GM12878 (cell line): ENCODE measurements at regions not wholly inside any gene's neighbourhood (a gene's known extent, or its start where the extent isn't known, plus 50 kb on each side); places are given as distances from the start of the nearest gene placed in this dataset.

Source experiments
- ATAC-seq: fragments of 200-7000 bp; cut with Tn5 transposase; 3 replicates; pipeline ENCODE4 v1.9.1; 2020; ENCODE audit warnings: mild to moderate bottlenecking, moderate library complexity
- BruUV-seq: library from RNA; stranded (reverse); fragments of 400-500 nt; replicated peaks from 2 replicates; lab custom pipeline; 2021; lab: Mats Ljungman, UMichigan
- CTCF ChIA-PET: fragments of 300-600 bp; sonication (Branson Sonifier 250); formaldehyde crosslinking; extraction: SDS; loops from one replicate; lab custom pipeline; 2021; ENCODE audit warnings: inconsistent platforms; lab: Yijun Ruan, JAX
- POLR2A ChIA-PET: fragments of 350-600 bp; formaldehyde crosslinking; extraction: SDS; loops from one replicate; lab custom pipeline; 2021; ENCODE audit warnings: inconsistent platforms; lab: Charles Lee
- RAD21 ChIA-PET: fragments of 300-600 bp; sonication (Branson Sonifier 250); formaldehyde crosslinking; loops from one replicate; lab custom pipeline; 2023; ENCODE audit warnings: antibody characterized with exemption; ENCODE audit not compliant: unreplicated experiment; lab: Charles Lee
- SMC1A ChIA-PET: fragments of 300-600 bp; sonication (Branson Sonifier 250); formaldehyde crosslinking; loops from one replicate; lab custom pipeline; 2023; ENCODE audit not compliant: unreplicated experiment, uncharacterized antibody; lab: Charles Lee
- DNase-seq: peaks from one replicate; pipeline ENCODE4 v3.0.0-alpha.2; 2011; ENCODE audit warnings: low read depth, low spot score
- FAIRE-seq: peaks from 3 replicates; lab custom pipeline; 2011; peaks lifted over from hg19 to GRCh38; lab: Jason Lieb, UNC
- H2AFZ ChIP-seq: 2 replicates; pipeline ENCODE4 v1.6.0; 2011; ENCODE audit warnings: low read depth, low read length, control low read depth; ENCODE audit not compliant: control insufficient read depth
- H3K27ac ChIP-seq: 2 replicates; pipeline ENCODE4 v1.5.1; 2011; ENCODE audit warnings: control low read depth; ENCODE audit not compliant: control insufficient read depth, insufficient read depth
- H3K27me3 ChIP-seq, 2 experiments: replicated peaks in 1 of 2; 2 replicates each; pipeline versions ENCODE4 v1.6.0 to v1.6.1; 2011; ENCODE audit warnings: low read length in 1 of 2; ENCODE audit not compliant: control insufficient read depth in 2 of 2, insufficient read depth in 2 of 2
- H3K36me3 ChIP-seq, 2 experiments: 2 replicates each; pipeline ENCODE4 v1.5.1; 2011; ENCODE audit warnings: low read length in 1 of 2; ENCODE audit not compliant: control insufficient read depth in 2 of 2, insufficient read depth in 2 of 2
- H3K4me1 ChIP-seq: 2 replicates; pipeline ENCODE4 v1.6.1; 2011; ENCODE audit warnings: mild to moderate bottlenecking, low read length, moderate library complexity, mixed read lengths; ENCODE audit not compliant: control insufficient read depth, insufficient read depth
- H3K4me2 ChIP-seq: 2 replicates; pipeline ENCODE4 v1.6.0; 2011; ENCODE audit warnings: control low read depth; ENCODE audit not compliant: control insufficient read depth, insufficient read depth
- H3K4me3 ChIP-seq: fragments of 200-600 bp; sonication (generic); 2 replicates; pipeline ENCODE4 v1.5.1; 2016
- H3K79me2 ChIP-seq: 2 replicates; pipeline ENCODE4 v1.6.0; 2011; ENCODE audit warnings: low read length; ENCODE audit not compliant: control insufficient read depth, insufficient read depth
- H3K9ac ChIP-seq: 2 replicates; pipeline ENCODE4 v1.8.0; 2011; ENCODE audit warnings: low read length, control low read depth, mixed read lengths; ENCODE audit not compliant: control insufficient read depth, insufficient read depth
- H3K9me3 ChIP-seq: replicated peaks from 3 replicates; pipeline ENCODE4 v1.5.1; 2011; ENCODE audit warnings: mild to moderate bottlenecking, low read length; ENCODE audit not compliant: control insufficient read depth, insufficient read depth
- H4K20me1 ChIP-seq: 2 replicates; pipeline ENCODE4 v1.6.0; 2011; ENCODE audit not compliant: control insufficient read depth, insufficient read depth
- ATF7 ChIP-seq: fragments of 450-650 bp; IDR thresholded peaks from 2 replicates; pipeline ENCODE4 v1.6.1; 2016; ENCODE audit warnings: low read depth, mild to moderate bottlenecking
- BCL11A ChIP-seq: IDR thresholded peaks from 2 replicates; pipeline ENCODE4 v1.6.1; 2011; ENCODE audit warnings: low read depth, low read length
- MTA3 ChIP-seq: IDR thresholded peaks from 2 replicates; pipeline ENCODE4 v1.6.1; 2012; ENCODE audit warnings: low read length, inconsistent platforms, borderline replicate concordance
- MYC ChIP-seq: IDR thresholded peaks from 2 replicates; pipeline ENCODE4 v1.6.1; 2011; ENCODE audit warnings: mild to moderate bottlenecking, low read length, moderate library complexity, inconsistent platforms; ENCODE audit not compliant: insufficient read depth, insufficient replicate concordance, insufficient read length, severe bottlenecking
- NFYA ChIP-seq: IDR thresholded peaks from 2 replicates; pipeline ENCODE4 v1.6.1; 2011; ENCODE audit warnings: low read depth, mild to moderate bottlenecking, low read length, improper control_type of control experiment, borderline replicate concordance
- RAD51 ChIP-seq: fragments of 450-650 bp; IDR thresholded peaks from 2 replicates; pipeline ENCODE4 v1.6.1; 2016; ENCODE audit warnings: moderate library complexity, mild to moderate bottlenecking, inconsistent platforms
- SMC3 ChIP-seq: IDR thresholded peaks from 2 replicates; pipeline ENCODE4 v1.6.1; 2011; ENCODE audit warnings: low read length, improper control_type of control experiment, borderline replicate concordance
- SUZ12 ChIP-seq: fragments of 200-600 bp; sonication (generic); IDR thresholded peaks from one replicate; pipeline ENCODE4 v1.6.1; 2018; ENCODE audit warnings: antibody characterized with exemption, mild to moderate bottlenecking; ENCODE audit not compliant: unreplicated experiment
- TCF3 ChIP-seq: IDR thresholded peaks from 2 replicates; pipeline ENCODE4 v1.6.1; 2012; ENCODE audit warnings: low read depth, mild to moderate bottlenecking, low read length, borderline replicate concordance; ENCODE audit not compliant: insufficient read depth
- WRNIP1 ChIP-seq: IDR thresholded peaks from 2 replicates; pipeline ENCODE4 v1.6.1; 2011; ENCODE audit warnings: low read depth, low read length, improper control_type of control experiment, borderline replicate concordance
- WGBS: methylation state at CpG from one replicate; pipeline ENCODE4 v1.1.6; 2016; ENCODE audit warnings: low lambda C conversion rate; ENCODE audit not compliant: insufficient replicate concordance, insufficient coverage; ENCODE audit errors: missing lambda C conversion rate; 5-methylcytosine and 5-hydroxymethylcytosine counted together
- in situ Hi-C: fragments of 300-500 bp; cut with MboI; formaldehyde crosslinking; loops from 9 replicates; pipeline ENCODE4 v1.14.3; 2018; ENCODE audit warnings: mixed read lengths
- intact Hi-C: fragments of 100-400 bp; cut with micrococcal nuclease; formaldehyde crosslinking; loops from one replicate; pipeline ENCODE4 v1.14.2; 2022; ENCODE audit not compliant: unreplicated experiment
- TF ChIP-seq, protein P1 (sequence below): fragments of 450-650 bp; IDR thresholded peaks from 2 replicates; pipeline ENCODE4 v1.6.1; 2017; ENCODE audit warnings: mild to moderate bottlenecking, moderate library complexity

GRCh38 chr5:2514484-2514883 is 237.0 kb downstream of the IRX2 start (continued):
- TF ChIP-seq, protein P1, sequence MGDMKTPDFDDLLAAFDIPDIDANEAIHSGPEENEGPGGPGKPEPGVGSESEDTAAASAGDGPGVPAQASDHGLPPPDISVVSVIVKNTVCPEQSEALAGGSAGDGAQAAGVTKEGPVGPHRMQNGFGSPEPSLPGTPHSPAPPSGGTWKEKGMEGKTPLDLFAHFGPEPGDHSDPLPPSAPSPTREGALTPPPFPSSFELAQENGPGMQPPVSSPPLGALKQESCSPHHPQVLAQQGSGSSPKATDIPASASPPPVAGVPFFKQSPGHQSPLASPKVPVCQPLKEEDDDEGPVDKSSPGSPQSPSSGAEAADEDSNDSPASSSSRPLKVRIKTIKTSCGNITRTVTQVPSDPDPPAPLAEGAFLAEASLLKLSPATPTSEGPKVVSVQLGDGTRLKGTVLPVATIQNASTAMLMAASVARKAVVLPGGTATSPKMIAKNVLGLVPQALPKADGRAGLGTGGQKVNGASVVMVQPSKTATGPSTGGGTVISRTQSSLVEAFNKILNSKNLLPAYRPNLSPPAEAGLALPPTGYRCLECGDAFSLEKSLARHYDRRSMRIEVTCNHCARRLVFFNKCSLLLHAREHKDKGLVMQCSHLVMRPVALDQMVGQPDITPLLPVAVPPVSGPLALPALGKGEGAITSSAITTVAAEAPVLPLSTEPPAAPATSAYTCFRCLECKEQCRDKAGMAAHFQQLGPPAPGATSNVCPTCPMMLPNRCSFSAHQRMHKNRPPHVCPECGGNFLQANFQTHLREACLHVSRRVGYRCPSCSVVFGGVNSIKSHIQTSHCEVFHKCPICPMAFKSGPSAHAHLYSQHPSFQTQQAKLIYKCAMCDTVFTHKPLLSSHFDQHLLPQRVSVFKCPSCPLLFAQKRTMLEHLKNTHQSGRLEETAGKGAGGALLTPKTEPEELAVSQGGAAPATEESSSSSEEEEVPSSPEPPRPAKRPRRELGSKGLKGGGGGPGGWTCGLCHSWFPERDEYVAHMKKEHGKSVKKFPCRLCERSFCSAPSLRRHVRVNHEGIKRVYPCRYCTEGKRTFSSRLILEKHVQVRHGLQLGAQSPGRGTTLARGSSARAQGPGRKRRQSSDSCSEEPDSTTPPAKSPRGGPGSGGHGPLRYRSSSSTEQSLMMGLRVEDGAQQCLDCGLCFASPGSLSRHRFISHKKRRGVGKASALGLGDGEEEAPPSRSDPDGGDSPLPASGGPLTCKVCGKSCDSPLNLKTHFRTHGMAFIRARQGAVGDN = no peak
- TF ChIP-seq MYC (no peak), ATF7 (no peak), SUZ12 (no peak), MTA3 (no peak), TCF3 (no peak)

DNA sequence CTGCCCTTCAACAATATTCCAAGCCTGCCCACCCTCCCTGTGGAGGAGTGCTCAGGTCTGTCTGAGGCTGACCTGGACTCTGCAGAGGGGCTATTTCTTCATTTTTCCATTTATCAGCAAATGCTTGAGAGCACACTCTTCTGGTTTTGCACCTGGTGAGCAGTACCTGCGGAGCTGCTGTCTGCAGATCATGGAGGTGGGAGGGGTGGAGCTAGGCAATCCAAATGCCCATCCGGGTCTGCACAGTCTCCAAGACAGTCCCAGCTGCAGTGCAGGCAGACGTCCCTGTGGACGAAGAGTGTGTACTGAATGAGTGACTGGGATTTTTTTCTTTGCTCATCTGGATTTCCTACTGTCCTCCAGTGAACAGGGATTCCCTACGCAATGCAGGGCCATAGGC is 239.8 kb downstream of the IRX2 start:
- Histone ChIP-seq H3K9me3 (no peaks in the 10 kb centered on the region; the same call in 2 of the 3 replicates), H3K79me2 (no peaks in the 10 kb centered on the region), H3K4me2 (no peak overlapping the region), H4K20me1 (no peaks in the 10 kb centered on the region), H2AFZ (no peak overlapping the region), H3K27me3 (no peaks in the 10 kb centered on the region), H3K4me3 (no peak overlapping the region), H3K9ac (no peak overlapping the region), H3K27ac (no peak overlapping the region), H3K36me3 (no peaks in the 10 kb centered on the region), H3K4me1 (no peaks in the 10 kb centered on the region)
- intact Hi-C loops = no loop called here
- no peak for TF ChIP-seq ATF7
- TF ChIP-seq BCL11A = no peak
- no peak for TF ChIP-seq SMC3
- no peak for TF ChIP-seq NFYA
- TF ChIP-seq RAD51 = no peak
- TF ChIP-seq WRNIP1 = no peak
- BruUV-seq = no TSS peak
- ATAC-seq (no peak), FAIRE-seq (no peak), DNase-seq (no peak)
- ChIA-PET RAD21 (no interaction called here), SMC1A (no interaction called here), CTCF (no interaction called here), POLR2A (no interaction called here)
- in situ Hi-C loops = no loop called here
- 29% methylated on average over 5 of the region's 5 CpGs for WGBS
